Ammon's horn (tissue), 1 donor: ENCODE measurements at regions not wholly inside any gene's neighbourhood (a gene's known extent, or its start where the extent isn't known, plus 50 kb on each side); places are given as distances from the start of the nearest gene placed in this dataset.
"Not testable (repeated sequence)": the region's sequence is repeated elsewhere in the genome, so short reads cannot be mapped to it uniquely, and the experiment has no call there.

Experiments used
- DNase-seq: peaks from one replicate; pipeline ENCODE4 v3.0.0-alpha.2; 2016; ENCODE audit warnings: low spot score

DNA sequence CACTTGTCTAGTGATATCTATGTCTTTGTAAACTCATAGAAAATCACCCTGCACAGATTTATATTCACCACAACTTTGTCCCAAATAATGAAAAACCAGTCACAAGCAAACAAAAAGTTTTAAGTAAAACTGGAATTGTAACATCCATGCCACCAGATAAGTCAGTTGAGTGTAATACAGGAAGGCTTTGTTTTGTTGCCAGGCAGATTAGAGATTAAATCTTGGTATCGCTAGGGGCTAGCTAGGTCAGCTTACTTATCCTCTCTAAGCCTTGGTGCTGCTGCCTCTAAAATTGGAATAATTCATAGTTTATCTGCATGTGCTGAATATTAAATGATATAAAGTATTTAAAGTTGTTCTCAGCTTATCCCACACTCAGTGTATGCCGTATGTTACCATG, 1062.5 kb downstream of the CDH9 start:
- no peak for DNase-seq

DNA sequence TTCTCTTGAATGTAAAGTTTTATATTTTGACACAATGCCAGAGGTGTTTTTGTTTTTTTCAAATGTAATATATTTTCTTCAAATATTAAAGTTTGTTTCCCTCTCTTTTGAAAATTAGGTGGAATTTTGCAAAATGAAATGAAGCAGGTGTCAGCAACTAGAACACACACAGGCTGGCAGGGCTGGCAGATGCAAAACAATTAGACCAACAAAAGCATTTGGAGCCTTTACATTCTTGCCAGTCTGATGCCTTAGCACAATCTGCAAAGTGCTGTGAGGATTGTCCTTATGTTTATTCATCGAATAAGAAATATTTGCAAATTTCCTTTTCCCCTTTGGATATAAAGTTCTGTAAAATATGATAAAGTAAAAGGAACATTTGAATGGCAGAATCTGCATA, 1063.9 kb downstream of the CDH9 start:
- peak; percentile 11 for DNase-seq

DNA sequence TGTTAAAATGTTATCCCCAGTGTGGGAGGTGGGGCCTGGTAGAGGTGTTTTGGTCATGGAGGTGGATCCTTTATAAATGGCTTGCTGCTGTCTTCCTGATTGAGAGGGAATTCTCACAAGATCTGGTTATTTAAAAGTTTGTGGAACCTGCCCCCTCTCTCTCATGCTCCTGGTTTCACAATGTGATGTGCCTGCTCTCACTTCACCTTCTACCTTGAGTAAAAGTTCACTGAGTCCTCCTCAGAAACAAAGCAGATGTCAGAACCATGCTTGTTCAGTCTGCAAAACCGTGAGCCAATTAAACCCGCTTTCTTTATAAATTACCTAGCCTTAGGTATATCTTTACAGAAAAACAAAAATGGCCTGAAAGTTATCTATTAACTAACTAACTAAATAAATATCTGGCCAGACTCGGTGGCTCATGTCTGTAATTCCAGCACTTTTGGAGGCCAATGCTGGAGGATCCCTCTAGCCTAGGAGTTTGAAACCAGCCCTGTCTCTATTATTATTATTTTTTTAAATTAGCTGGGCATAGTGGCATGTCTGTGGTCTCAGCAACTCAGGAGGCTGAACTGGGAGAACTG, 1067.4 kb downstream of the CDH9 start:
- no peak for DNase-seq

DNA sequence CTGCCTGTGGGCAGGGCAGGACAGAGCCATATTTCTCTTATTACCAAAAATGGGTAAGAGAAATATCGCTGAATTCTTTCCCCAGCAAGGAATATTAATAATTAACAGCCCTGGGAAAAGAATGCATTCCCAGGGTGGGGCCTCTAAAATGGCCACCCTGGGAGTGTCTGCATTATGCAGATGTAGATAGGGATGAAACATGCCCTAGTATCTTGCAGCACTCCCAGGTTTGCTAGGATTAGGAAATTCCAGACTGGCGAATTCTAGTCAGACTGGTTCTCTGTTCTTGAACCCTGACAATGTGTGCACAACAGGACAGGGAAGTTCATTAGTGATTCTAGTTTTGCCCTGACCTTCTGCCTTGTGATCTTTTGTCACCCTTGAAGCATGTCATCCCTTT, 1069.3 kb downstream of the CDH9 start:
- not testable (repeated sequence) for DNase-seq

DNA sequence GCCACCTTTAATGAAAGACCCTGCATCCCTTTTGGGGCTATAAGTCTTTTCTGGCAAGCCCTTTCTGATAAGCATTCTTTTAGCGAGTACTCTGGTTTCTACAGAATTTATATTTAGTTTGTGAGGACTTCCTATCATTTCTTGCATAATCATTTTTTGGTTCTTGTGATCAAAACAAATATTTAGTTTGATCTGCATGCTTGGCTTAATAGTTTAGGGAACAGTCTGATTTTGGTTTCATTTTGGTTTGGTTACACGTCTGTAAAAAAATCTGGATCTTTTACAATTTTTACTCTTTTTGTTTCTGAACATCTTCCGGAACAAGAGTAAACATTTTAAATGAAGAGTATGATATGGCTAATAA, 1074.4 kb downstream of the CDH9 start:
- DNase-seq = no peak

DNA sequence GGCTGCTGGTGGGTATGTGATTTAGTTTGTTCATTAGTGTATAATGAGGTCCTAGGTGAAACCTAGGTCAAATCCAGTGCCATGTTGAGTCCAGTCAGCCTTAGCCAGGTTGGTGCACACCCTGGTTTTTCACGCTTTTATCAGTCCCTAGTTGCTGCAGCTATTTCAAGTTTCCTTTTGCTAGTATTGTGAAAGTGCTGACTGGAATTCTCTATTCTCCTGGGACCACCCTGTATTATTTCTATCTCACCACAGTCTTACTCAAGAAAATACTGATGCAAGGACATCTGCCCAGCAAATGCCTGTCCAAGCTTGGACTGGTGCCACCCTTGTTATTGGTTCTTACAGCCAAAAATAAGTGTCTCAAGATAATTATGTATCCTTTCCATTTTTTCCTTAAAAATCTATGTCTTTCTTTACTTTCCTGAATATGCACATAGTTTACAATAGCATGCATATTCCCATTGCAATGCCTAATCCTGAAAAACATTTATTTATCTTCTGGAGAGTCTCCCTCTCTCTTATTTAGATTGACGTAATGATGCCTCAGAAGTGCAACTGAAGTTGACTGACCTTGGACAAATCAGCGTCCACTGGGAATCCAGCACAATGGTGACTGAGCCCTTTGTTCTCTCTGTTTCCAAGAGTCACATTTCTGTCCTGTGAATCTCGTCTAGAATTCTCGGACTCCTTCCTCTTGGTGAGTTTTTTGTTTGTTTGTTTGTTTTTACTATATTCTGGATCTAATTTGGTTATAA, 1075.0 kb downstream of the CDH9 start:
- peak; percentile 24 for DNase-seq

DNA sequence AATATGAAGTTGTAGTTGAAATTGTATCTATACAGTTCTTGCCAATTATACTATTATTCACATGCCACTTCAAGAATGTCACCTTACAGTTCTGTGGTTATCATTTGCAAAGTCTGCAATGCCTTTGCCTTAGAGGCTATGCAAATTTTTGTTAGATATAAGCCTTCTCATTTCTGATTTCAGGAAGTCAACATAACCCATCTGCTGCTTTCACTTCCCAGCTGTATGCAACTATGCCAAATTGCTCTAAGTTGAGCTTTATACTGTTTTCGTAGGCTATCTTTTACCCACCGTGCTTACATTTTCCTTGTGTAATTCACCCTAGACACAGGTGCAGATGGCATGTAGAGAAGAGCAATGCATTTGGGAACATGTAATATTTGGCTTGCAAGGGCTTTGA, 1083.0 kb downstream of the CDH9 start:
- DNase-seq = peak; percentile 37

DNA sequence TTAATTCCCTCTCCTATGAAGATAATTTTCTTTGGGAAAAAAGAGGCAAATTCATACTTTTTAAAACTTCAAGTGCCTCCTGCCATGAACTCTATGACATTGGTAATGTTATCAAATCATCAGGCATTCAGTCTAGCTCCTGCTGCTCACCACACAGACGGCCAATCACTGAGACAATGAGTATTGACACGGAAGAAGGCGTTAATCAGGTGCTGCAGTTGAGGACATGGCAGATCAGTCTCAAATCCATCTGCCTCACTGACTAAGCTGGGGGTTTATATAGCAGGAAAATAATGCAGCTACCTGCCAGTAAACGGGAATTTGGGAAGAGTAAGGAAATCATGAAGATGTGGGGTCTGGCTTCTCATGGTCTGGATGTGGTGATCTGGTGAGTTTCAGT, 1087.7 kb downstream of the CDH9 start:
- DNase-seq = no peak

GRCh38 chr5:25948278-25948677, 1090.1 kb downstream of the CDH9 start:
- no peak for DNase-seq

DNA sequence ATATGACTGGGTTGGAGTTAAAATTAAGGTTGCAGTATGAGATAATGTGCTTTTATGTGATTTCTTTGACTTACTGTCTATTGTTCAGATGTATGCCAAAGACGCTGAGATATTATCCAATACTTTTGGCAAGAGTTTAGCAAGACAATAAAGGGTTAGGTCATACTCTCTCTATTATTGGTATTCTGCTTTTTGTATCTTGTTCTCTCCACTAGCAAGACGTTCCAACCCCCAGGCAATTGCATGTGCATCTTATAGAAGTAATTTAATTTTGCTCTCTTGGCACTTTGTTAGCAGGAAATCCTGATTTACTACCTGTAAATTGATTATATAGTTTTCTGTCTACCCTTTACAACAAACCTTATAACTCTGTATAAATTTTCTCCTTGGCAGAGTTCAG, 1093.6 kb downstream of the CDH9 start:
- no peak for DNase-seq

DNA sequence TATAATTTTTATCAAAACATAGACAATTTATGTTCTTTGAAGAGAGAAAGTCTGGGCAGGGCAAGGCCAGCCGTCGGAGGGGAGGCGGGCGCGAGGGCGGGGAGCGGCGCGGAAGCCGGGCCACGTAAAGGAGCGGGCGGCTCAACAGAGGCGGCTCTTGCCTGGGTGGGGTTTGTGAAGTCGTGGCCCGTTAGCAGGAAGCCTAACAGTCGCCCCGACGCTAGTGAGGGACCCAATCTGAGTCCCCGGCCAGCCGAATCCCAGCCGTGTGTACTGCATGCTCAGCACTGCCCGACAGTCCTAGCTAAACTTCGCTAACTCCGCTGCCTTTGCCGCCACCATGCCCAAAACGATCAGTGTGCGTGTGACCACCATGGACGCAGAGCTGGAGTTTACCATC, 1129.2 kb downstream of the CDH9 start:
- no peak for DNase-seq

DNA sequence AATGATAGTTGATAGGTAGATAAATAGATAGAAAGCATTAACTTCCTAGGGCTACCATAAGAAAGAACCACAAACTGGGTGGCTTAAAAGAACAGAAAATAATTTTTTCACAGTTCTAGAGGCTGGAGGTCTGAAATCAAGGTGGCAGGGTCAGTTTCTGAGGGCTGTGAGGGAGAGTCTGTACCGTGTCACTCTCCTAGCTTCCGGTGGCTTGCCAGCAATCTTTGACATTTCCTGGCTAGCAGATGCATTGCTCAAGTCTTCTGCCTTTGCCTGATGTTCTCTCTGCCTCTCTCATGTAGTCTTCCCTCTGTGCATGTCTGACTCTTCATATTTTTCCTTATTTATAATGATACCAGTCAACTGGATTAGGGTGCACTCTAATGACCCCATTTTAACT, 1132.7 kb downstream of the CDH9 start:
- DNase-seq = no peak

GRCh38 chr5:25892211-25892610, 1146.2 kb downstream of the CDH9 start:
- DNase-seq = no peak

DNA sequence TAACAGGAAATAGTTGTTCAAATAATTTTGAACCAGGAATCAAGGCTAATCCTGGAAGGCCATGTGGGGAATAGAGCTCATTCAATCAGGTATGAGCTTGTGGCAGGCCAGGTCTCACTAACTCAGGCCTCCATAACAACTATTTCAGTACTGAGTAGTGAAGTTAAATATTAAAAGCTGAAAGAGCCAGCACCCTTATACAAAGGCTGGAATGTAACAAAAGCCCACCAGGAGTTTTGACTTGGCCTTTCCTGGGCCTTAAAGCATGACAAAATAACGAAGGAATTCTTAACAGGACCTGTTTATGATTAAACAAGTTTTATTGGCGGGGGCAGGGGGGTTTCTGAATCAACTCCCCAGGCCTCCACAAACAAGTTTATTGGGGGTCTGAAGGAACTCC, 1146.7 kb downstream of the CDH9 start:
- no peak for DNase-seq

DNA sequence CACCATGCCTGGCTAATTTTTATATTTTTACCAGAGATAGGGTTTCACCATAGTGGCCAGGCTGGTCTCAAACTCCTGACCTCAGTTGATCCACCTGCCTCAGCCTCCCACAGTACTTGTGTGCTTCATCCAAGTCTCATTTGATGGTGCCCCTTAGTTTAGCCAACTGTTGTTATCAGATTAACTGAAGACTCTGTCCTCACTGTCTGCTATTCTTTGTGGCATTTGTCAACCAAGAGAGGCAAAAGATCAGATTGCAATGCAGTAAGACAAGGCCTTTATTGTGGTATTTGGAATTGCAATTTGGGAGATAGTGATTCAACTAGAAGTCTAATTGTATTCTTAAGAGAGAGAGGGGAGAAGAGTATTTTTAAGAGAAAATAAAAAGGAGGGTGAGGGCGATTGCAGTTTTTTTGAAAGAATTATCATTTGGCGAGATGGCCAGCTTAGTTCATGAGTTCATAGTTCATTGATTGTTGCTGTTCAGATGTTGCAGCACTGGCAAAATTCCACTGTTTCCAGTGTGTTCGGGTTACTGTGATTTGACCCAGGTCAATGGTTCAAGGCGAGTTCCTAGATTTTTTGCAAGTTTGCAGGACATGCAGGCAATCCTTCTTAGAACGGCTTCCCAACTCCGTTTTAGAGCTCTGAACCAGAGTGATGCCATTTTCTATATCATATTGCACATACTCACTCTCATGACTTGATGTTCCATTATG, 1156.9 kb downstream of the CDH9 start:
- no peak for DNase-seq

- no peak for DNase-seq
These were observed 1174.6 kb downstream of the CDH9 start for GRCh38 chr5:25863811-25864210.

DNA sequence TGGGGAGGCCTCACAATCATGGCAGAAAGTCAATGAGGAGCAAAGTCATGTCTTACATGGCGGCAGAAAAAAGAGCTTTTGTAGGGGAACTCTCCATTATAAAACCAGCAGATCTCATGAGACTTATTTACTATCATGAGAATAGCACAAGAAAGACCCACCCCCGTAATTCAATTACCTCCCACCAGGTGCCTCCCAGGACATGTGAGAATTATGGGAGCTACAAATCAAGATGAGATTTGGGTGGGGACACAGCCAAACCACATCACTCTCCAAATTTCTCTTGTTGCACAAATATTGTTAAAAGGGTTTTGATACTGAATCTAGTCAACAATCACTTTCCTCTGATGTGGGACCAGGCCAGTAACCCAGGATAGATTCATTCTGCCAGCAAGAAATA, 1176.1 kb downstream of the CDH9 start:
- DNase-seq = no peak

GRCh38 chr5:25858019-25858418, 1180.4 kb downstream of the CDH9 start:
- no peak for DNase-seq

GRCh38 chr5:25851301-25851700, 1187.1 kb downstream of the CDH9 start:
- no peak for DNase-seq

DNA sequence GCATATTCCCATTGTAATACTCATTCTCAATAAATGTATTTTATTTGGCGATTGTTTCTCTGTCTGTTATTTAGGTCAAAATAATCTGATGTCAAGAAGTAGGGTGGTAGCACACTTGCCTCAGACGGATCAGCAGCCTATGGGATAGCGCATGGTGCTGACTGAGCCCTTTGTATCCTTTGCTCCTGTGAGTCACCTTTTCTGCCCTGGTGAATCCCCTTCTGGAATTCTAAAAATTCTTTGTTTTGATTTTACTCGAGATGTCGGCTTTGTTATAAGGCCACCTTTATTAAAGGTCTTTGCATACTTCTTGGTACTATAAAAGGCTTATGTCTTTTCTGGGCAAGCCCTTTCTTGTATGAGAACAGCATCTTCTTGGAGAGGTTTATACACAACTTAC, 1187.8 kb downstream of the CDH9 start:
- no peak for DNase-seq

GRCh38 chr5:25849270-25849669, 1189.1 kb downstream of the CDH9 start:
- no peak for DNase-seq

DNA sequence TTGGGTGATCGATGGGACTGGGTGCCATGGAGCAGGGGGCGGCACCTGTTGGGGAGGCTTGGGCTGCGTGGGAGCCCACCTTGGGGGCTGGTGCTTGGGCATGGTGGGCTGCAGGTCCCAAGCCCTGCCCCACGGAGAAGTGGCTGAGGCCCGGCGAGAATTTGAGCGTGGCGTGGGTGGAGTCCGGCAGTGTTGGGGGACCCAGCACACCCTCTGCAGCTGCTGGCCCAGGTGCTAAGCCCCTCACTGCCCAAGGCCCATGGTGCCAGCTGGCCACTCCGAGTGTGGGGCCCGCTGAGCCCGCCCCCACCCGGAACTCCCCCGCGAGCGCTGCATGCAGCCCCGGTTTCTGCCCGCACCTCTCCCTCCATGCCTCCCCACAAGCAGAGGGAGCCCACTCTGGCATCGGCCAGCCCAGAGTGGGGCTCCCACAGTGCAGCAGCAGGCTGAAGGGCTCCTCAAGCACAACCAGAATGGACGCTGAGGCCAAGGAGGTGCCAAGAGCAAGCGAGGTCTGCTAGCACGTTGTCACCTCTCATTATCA, 1178.6 kb upstream of the CDH10 start:
- no peak for DNase-seq
